HFFc6 (cell line): ENCODE measurements at regions not wholly inside any gene's neighbourhood (a gene's known extent, or its start where the extent isn't known, plus 50 kb on each side); places are given as distances from the start of the nearest gene placed in this dataset.

Experiments
- DNase-seq: peaks from one replicate; pipeline ENCODE4 v3.0.0-alpha.2; 2018
- H3K27ac Mint-ChIP-seq: 2 replicates; pipeline ENCODE4 v1.8.0; 2020; ENCODE audit warnings: mild to moderate bottlenecking, mixed read lengths
- H3K27me3 Mint-ChIP-seq: 2 replicates; pipeline ENCODE4 v1.8.0; 2021; ENCODE audit warnings: mild to moderate bottlenecking, moderate library complexity, mixed read lengths; ENCODE audit not compliant: insufficient read depth
- H3K36me3 Mint-ChIP-seq: 2 replicates; pipeline ENCODE4 v1.8.0; 2021; ENCODE audit warnings: low read depth, mixed read lengths
- H3K4me1 Mint-ChIP-seq: 2 replicates; pipeline ENCODE4 v1.8.0; 2020; ENCODE audit warnings: low read depth, mixed read lengths
- H3K4me3 Mint-ChIP-seq: 2 replicates; pipeline ENCODE4 v1.8.0; 2020; ENCODE audit warnings: mild to moderate bottlenecking, moderate library complexity, mixed read lengths
- H3K9me3 Mint-ChIP-seq: 2 replicates; pipeline ENCODE4 v1.8.0; 2020; ENCODE audit warnings: mild to moderate bottlenecking, mixed read lengths
- TF ChIP-seq, protein P1 (sequence below): fragments of 200-600 bp; sonication (generic); IDR thresholded peaks from 2 replicates; pipeline ENCODE4 v1.5.0; 2021; ENCODE audit warnings: antibody characterized with exemption, mild to moderate bottlenecking

- TF ChIP-seq, protein P1, sequence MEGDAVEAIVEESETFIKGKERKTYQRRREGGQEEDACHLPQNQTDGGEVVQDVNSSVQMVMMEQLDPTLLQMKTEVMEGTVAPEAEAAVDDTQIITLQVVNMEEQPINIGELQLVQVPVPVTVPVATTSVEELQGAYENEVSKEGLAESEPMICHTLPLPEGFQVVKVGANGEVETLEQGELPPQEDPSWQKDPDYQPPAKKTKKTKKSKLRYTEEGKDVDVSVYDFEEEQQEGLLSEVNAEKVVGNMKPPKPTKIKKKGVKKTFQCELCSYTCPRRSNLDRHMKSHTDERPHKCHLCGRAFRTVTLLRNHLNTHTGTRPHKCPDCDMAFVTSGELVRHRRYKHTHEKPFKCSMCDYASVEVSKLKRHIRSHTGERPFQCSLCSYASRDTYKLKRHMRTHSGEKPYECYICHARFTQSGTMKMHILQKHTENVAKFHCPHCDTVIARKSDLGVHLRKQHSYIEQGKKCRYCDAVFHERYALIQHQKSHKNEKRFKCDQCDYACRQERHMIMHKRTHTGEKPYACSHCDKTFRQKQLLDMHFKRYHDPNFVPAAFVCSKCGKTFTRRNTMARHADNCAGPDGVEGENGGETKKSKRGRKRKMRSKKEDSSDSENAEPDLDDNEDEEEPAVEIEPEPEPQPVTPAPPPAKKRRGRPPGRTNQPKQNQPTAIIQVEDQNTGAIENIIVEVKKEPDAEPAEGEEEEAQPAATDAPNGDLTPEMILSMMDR: no peak
- no peak overlapping the region for H3K27ac Mint-ChIP-seq
- no peak for DNase-seq
- H3K4me3 Mint-ChIP-seq: no peak overlapping the region
- H3K27me3 Mint-ChIP-seq: peaks cover 5% of the 10 kb centered on the region; the same call in 1 of the 2 replicates
- no peaks in the 10 kb centered on the region for H3K4me1 Mint-ChIP-seq
- H3K9me3 Mint-ChIP-seq: no peaks in the 10 kb centered on the region
- no peaks in the 10 kb centered on the region for H3K36me3 Mint-ChIP-seq
Measured at GRCh38 chr5:66329078-66329477, 185.0 kb downstream of the SREK1 start.

GRCh38 chr5:66333192-66333591 lies 189.1 kb downstream of the SREK1 start:
- Mint-ChIP-seq H3K9me3 (no peaks in the 10 kb centered on the region), H3K27me3 (peaks cover 2% of the 10 kb centered on the region), H3K4me3 (no peak overlapping the region), H3K36me3 (no peaks in the 10 kb centered on the region), H3K27ac (no peak overlapping the region), H3K4me1 (no peaks in the 10 kb centered on the region)
- TF ChIP-seq, protein P1: no peak
- no peak for DNase-seq

DNA sequence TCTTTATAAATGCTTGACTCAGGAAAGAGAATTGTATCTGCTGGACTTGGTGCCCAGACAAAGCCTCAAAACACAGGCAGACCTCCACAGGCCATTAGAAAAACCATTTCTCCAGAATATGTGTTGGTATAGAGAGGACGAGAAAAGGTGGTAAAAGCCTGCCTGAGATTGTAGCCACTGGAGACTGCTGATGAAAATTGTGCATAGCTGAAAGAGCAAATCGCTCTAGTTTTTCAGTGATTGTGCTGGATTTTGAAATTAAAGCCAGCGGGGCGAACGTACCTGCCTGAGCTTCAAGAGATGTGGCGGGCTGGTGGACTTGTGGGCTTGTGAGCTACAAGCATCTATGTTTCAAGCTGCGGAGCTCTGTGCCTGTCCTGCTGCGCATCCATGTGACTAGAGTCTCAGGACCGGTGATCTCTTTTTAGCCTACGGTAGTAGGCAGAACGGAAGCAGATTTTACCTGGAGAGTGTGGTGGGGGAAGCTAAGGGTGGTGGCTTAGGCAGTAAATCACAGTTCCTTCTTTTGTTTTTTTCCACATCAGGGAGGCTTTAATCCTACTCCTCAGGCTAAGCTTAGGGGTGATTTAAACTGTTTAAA lies 193.6 kb downstream of the SREK1 start:
- H3K4me1 Mint-ChIP-seq: no peaks in the 10 kb centered on the region
- no peaks in the 10 kb centered on the region for H3K9me3 Mint-ChIP-seq
- H3K27ac Mint-ChIP-seq: no peak overlapping the region
- no peaks in the 10 kb centered on the region for H3K36me3 Mint-ChIP-seq
- TF ChIP-seq, protein P1: no peak
- no peak for DNase-seq
- peaks cover 5% of the 10 kb centered on the region for H3K27me3 Mint-ChIP-seq
- no peak overlapping the region for H3K4me3 Mint-ChIP-seq

GRCh38 chr5:66338828-66339227 lies 194.7 kb downstream of the SREK1 start:
- no peaks in the 10 kb centered on the region for H3K4me1 Mint-ChIP-seq
- DNase-seq: no peak
- no peaks in the 10 kb centered on the region for H3K9me3 Mint-ChIP-seq
- peaks cover 5% of the 10 kb centered on the region for H3K27me3 Mint-ChIP-seq
- H3K36me3 Mint-ChIP-seq: no peaks in the 10 kb centered on the region
- TF ChIP-seq, protein P1: no peak
- no peak overlapping the region for H3K4me3 Mint-ChIP-seq
- no peak overlapping the region for H3K27ac Mint-ChIP-seq

DNA sequence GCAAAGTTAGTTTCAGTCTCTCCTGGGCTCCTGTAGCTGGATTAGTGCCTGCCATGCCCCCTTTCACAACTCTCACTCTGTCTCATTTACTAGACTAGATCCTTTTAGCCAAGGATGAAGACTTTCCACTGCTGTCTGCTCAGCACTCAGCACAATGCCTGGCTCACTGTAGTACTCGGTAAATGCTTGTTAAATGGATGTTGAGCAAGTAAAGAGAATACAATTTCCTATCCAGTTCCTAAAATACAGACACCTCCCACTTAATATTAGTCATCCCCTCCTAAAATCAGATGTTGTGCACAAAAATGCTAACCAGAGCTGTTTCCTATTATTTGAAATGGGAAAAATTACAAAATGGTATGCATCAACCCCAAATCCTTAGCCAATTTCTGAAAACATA lies 195.8 kb downstream of the SREK1 start:
- DNase-seq: no peak
- Mint-ChIP-seq H3K9me3 (no peaks in the 10 kb centered on the region), H3K36me3 (no peaks in the 10 kb centered on the region), H3K27ac (no peak overlapping the region), H3K4me3 (no peak overlapping the region), H3K4me1 (no peaks in the 10 kb centered on the region), H3K27me3 (peaks cover 8% of the 10 kb centered on the region)
- TF ChIP-seq, protein P1: no peak

DNA sequence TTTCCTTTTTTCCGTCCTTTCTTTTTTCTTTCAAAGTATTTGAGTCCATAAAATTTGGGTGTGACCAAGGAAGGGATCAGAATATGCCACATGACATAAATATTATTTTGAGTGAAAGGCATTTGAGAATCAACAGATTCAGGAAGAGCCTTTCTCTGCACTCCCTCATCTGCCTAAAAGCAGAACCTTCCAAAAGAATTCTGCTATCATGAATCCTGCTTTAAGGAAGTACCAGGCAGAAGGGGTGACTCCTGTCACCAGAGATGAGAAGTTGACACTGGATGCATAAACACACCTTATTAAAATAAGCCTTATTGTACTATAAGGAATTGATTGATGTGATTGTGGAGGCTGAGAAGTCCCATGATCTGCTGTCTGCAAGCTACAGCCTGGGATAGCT lies 196.7 kb downstream of the SREK1 start:
- no peak overlapping the region for H3K27ac Mint-ChIP-seq
- DNase-seq: no peak
- H3K27me3 Mint-ChIP-seq: peaks cover 11% of the 10 kb centered on the region
- H3K36me3 Mint-ChIP-seq: no peaks in the 10 kb centered on the region
- H3K4me1 Mint-ChIP-seq: no peaks in the 10 kb centered on the region
- H3K9me3 Mint-ChIP-seq: no peaks in the 10 kb centered on the region
- TF ChIP-seq, protein P1: no peak
- H3K4me3 Mint-ChIP-seq: no peak overlapping the region
